T-cell (primary cell): ENCODE measurements at regions not wholly inside any gene's neighbourhood (a gene's known extent, or its start where the extent isn't known, plus 50 kb on each side); places are given as distances from the start of the nearest gene placed in this dataset.

Experiments used
- ATAC-seq, 4 experiments: fragments of 200-7000 bp in 3 of 4; fragments of 150-1000 bp in 1 of 4; cut with Tn5 transposase; replicated peaks in 1 of 4; 1 replicate in 3 of 4; 2 replicates in 1 of 4; pipeline ENCODE4 v1.10.0; 2021; ENCODE audit warnings: moderate library complexity in 3 of 4, mild to moderate bottlenecking in 2 of 4, moderate number of reproducible peaks in 1 of 4
- CTCF ChIA-PET, 2 donors: fragments of 300-600 bp; sonication (Branson Sonifier 250); formaldehyde crosslinking; loops; one replicate each; lab custom pipeline; 2022; ENCODE audit warnings: antibody characterized with exemption in 2 of 2; lab: Charles Lee
- POLR2A ChIA-PET, 2 donors: fragments of 300-600 bp; sonication (Branson Sonifier 250); formaldehyde crosslinking; loops; one replicate each; lab custom pipeline; 2022; ENCODE audit warnings: antibody characterized with exemption in 2 of 2; lab: Charles Lee
- DNase-seq, 35 experiments: peaks; one replicate each; pipeline versions ENCODE4 v3.0.0 to v3.0.0-alpha.2; 2013 to 2023
- H3K27ac ChIP-seq: one replicate; pipeline ENCODE4 v1.5.1; 2013; ENCODE audit warnings: low read length
- H3K27me3 ChIP-seq, 2 experiments: replicated peaks in 1 of 2; 1 replicate in 1 of 2; 2 replicates in 1 of 2; pipeline versions ENCODE4 v1.6.1 to v1.7.0; 2013; ENCODE audit warnings: low read length in 1 of 2, mixed read lengths in 1 of 2; ENCODE audit not compliant: control insufficient read depth in 2 of 2, insufficient read depth in 2 of 2; ENCODE audit errors: extremely low read depth in 1 of 2
- H3K36me3 ChIP-seq, 2 donors: 1 replicate in 1 of 2; 2 replicates in 1 of 2; pipeline versions ENCODE4 v1.6.1 to v1.7.0; 2013; ENCODE audit warnings: low read length in 1 of 2; ENCODE audit not compliant: control insufficient read depth in 2 of 2, insufficient read depth in 1 of 2; ENCODE audit errors: extremely low read depth in 1 of 2
- H3K4me1 ChIP-seq, 2 experiments: 1 replicate in 1 of 2; 2 replicates in 1 of 2; pipeline versions ENCODE4 v1.6.1 to v1.7.0; 2013; ENCODE audit warnings: low read length in 2 of 2, mixed read lengths in 1 of 2; ENCODE audit not compliant: insufficient read depth in 2 of 2, control insufficient read depth in 1 of 2; ENCODE audit errors: extremely low read depth in 1 of 2
- H3K4me3 ChIP-seq, 2 donors: 1 replicate in 1 of 2; 2 replicates in 1 of 2; pipeline versions ENCODE4 v1.5.1 to v1.7.0; 2013; ENCODE audit warnings: mild to moderate bottlenecking in 2 of 2, low read length in 1 of 2, moderate library complexity in 1 of 2; ENCODE audit not compliant: control insufficient read depth in 1 of 2; ENCODE audit errors: extremely low read depth in 1 of 2
- H3K9me3 ChIP-seq: 2 replicates; pipeline ENCODE4 v1.7.0; 2013
- H3K27ac Mint-ChIP-seq, 2 donors: one replicate each; pipeline ENCODE4 v1.8.0; 2020 to 2021; ENCODE audit warnings: mild to moderate bottlenecking in 2 of 2, mixed read lengths in 2 of 2
- H3K27me3 Mint-ChIP-seq, 2 donors: one replicate each; pipeline ENCODE4 v1.8.0; 2021 to 2022; ENCODE audit warnings: mixed read lengths in 2 of 2
- H3K36me3 Mint-ChIP-seq: one replicate; pipeline ENCODE4 v1.8.0; 2021; ENCODE audit warnings: mixed read lengths
- H3K4me1 Mint-ChIP-seq, 3 donors: one replicate each; pipeline ENCODE4 v1.8.0; 2020 to 2022; ENCODE audit warnings: mixed read lengths in 3 of 3, mild to moderate bottlenecking in 1 of 3
- H3K4me3 Mint-ChIP-seq, 3 donors: one replicate each; pipeline ENCODE4 v1.8.0; 2020 to 2022; ENCODE audit warnings: mild to moderate bottlenecking in 3 of 3, mixed read lengths in 3 of 3, moderate library complexity in 3 of 3
- H3K9me3 Mint-ChIP-seq, 3 donors: one replicate each; pipeline ENCODE4 v1.8.0; 2020 to 2022; ENCODE audit warnings: mixed read lengths in 3 of 3
- WGBS: methylation state at CpG from one replicate; pipeline ENCODE4 v1.1.5; 2013; ENCODE audit warnings: missing lambda C conversion rate; ENCODE audit not compliant: insufficient coverage; 5-methylcytosine and 5-hydroxymethylcytosine counted together

- no peak overlapping the region for H3K27ac Mint-ChIP-seq
- H3K36me3 Mint-ChIP-seq = no peaks in the 10 kb centered on the region
- no peak overlapping the region for H3K27ac ChIP-seq
- H3K4me1 Mint-ChIP-seq = no peaks in the 10 kb centered on the region
- H3K9me3 Mint-ChIP-seq = no peaks in the 10 kb centered on the region
- ChIA-PET POLR2A (no interaction called here), CTCF (no interaction called here)
- H3K27me3 ChIP-seq = peaks cover 0 to 51% of the 10 kb centered on the region in 2 experiments
- H3K4me3 ChIP-seq = no peak overlapping the region
- H3K4me1 ChIP-seq = no peaks in the 10 kb centered on the region
- ATAC-seq (no peak), DNase-seq (no peak)
- H3K4me3 Mint-ChIP-seq = no peak overlapping the region
- peaks cover 21% of the 10 kb centered on the region in 2 donors for H3K27me3 Mint-ChIP-seq
- H3K36me3 ChIP-seq = no peaks in the 10 kb centered on the region
- WGBS = 40% methylated on average over 1 of the region's 5 CpGs
- no peaks in the 10 kb centered on the region for H3K9me3 ChIP-seq
Observed at GRCh38 chr1:29962336-29962735, 726.0 kb downstream of the PTPRU start.

GRCh38 chr1:29961293-29962059, 725.2 kb downstream of the PTPRU start:
- H3K27me3 Mint-ChIP-seq = peaks cover 21 to 26% of the 10 kb centered on the region in 2 donors
- H3K4me3 Mint-ChIP-seq = no peak overlapping the region
- H3K36me3 Mint-ChIP-seq = no peaks in the 10 kb centered on the region
- ATAC-seq (no peak), DNase-seq (no peak)
- ChIA-PET CTCF (no interaction called here), POLR2A (no interaction called here)
- H3K9me3 Mint-ChIP-seq = no peaks in the 10 kb centered on the region
- H3K9me3 ChIP-seq = no peaks in the 10 kb centered on the region
- peaks cover 0 to 53% of the 10 kb centered on the region in 2 experiments for H3K27me3 ChIP-seq
- H3K4me1 ChIP-seq = no peaks in the 10 kb centered on the region
- 89% methylated on average over 1 of the region's 8 CpGs for WGBS
- H3K4me3 ChIP-seq = no peak overlapping the region
- no peaks in the 10 kb centered on the region for H3K36me3 ChIP-seq
- H3K4me1 Mint-ChIP-seq = no peaks in the 10 kb centered on the region
- no peak overlapping the region for H3K27ac Mint-ChIP-seq
- no peak overlapping the region for H3K27ac ChIP-seq

GRCh38 chr1:29960876-29961275, 724.6 kb downstream of the PTPRU start:
- H3K27me3 Mint-ChIP-seq = peaks cover 16 to 21% of the 10 kb centered on the region in 2 donors
- 52% methylated on average over 9 of the region's 10 CpGs for WGBS
- no peak overlapping the region for H3K27ac ChIP-seq

GRCh38 chr1:29960156-29960755, 723.9 kb downstream of the PTPRU start:
- CTCF ChIA-PET = no interaction called here
- POLR2A ChIA-PET = no interaction called here
- Histone ChIP-seq H3K4me3 (no peak overlapping the region), H3K27ac (no peak overlapping the region), H3K36me3 (no peaks in the 10 kb centered on the region), H3K9me3 (no peaks in the 10 kb centered on the region), H3K4me1 (no peaks in the 10 kb centered on the region), H3K27me3 (peaks cover 0 to 45% of the 10 kb centered on the region in 2 experiments)
- Mint-ChIP-seq H3K4me3 (no peak overlapping the region), H3K27ac (no peak overlapping the region), H3K36me3 (no peaks in the 10 kb centered on the region), H3K27me3 (peaks cover 16 to 21% of the 10 kb centered on the region in 2 donors), H3K9me3 (no peaks in the 10 kb centered on the region), H3K4me1 (no peaks in the 10 kb centered on the region)
- ATAC-seq (no peak), DNase-seq (no peak)
- WGBS = 72% methylated on average over 8 of the region's 10 CpGs

More at GRCh38 chr1:29960876-29961275, 724.6 kb downstream of the PTPRU start:
- H3K9me3 ChIP-seq = no peaks in the 10 kb centered on the region
- no peaks in the 10 kb centered on the region for H3K9me3 Mint-ChIP-seq
- H3K27ac Mint-ChIP-seq = no peak overlapping the region
- H3K4me3 ChIP-seq = no peak overlapping the region
- H3K27me3 ChIP-seq = peaks cover 0 to 51% of the 10 kb centered on the region in 2 experiments
- ATAC-seq = no peak
- H3K36me3 ChIP-seq = no peaks in the 10 kb centered on the region
- H3K36me3 Mint-ChIP-seq = no peaks in the 10 kb centered on the region
- H3K4me1 ChIP-seq = no peaks in the 10 kb centered on the region
- DNase-seq = no peak
- POLR2A ChIA-PET = no interaction called here
- H3K4me3 Mint-ChIP-seq = no peak overlapping the region
- H3K4me1 Mint-ChIP-seq = no peaks in the 10 kb centered on the region
- CTCF ChIA-PET = no interaction called here

- Mint-ChIP-seq H3K27ac (no peak overlapping the region), H3K4me1 (no peaks in the 10 kb centered on the region), H3K36me3 (no peaks in the 10 kb centered on the region), H3K4me3 (no peak overlapping the region), H3K27me3 (peaks cover 16 to 21% of the 10 kb centered on the region in 2 donors), H3K9me3 (no peaks in the 10 kb centered on the region)
- CTCF ChIA-PET = no interaction called here
- Histone ChIP-seq H3K4me1 (no peaks in the 10 kb centered on the region), H3K27ac (no peak overlapping the region), H3K4me3 (no peak overlapping the region), H3K9me3 (no peaks in the 10 kb centered on the region), H3K27me3 (peaks cover 0 to 39% of the 10 kb centered on the region in 2 experiments), H3K36me3 (no peaks in the 10 kb centered on the region)
- 90% methylated on average over 3 of the region's 4 CpGs for WGBS
- POLR2A ChIA-PET = no interaction called here
- no peak for DNase-seq
- ATAC-seq = no peak
Observed at GRCh38 chr1:29959356-29959755, 723.0 kb downstream of the PTPRU start.

GRCh38 chr1:29958271-29958670, 721.9 kb downstream of the PTPRU start:
- Mint-ChIP-seq H3K36me3 (no peaks in the 10 kb centered on the region), H3K9me3 (no peaks in the 10 kb centered on the region), H3K4me1 (no peaks in the 10 kb centered on the region), H3K27me3 (peaks cover 14 to 23% of the 10 kb centered on the region in 2 donors), H3K4me3 (no peak overlapping the region), H3K27ac (no peak overlapping the region)
- DNase-seq (no peak), ATAC-seq (no peak)
- ChIA-PET POLR2A (no interaction called here), CTCF (no interaction called here)
- Histone ChIP-seq H3K4me1 (no peaks in the 10 kb centered on the region), H3K36me3 (no peaks in the 10 kb centered on the region), H3K9me3 (no peaks in the 10 kb centered on the region), H3K27ac (no peak overlapping the region), H3K27me3 (peaks cover 0 to 29% of the 10 kb centered on the region in 2 experiments), H3K4me3 (no peak overlapping the region)
- 87% methylated on average over 5 of the region's 5 CpGs for WGBS
